GM19395 (cell line): ENCODE measurements at regions not wholly inside any gene's neighbourhood (a gene's known extent, or its start where the extent isn't known, plus 50 kb on each side); places are given as distances from the start of the nearest gene placed in this dataset.
A peak's percentile ranks its signal among the peaks of the same experiment; 100 is the strongest.

Source experiments
- ATAC-seq: cut with Tn5 transposase; IDR thresholded peaks from one replicate; pipeline ENCODE4 v1.9.1; 2021; ENCODE audit warnings: mild to moderate bottlenecking, moderate library complexity; ENCODE audit not compliant: unreplicated experiment

DNA sequence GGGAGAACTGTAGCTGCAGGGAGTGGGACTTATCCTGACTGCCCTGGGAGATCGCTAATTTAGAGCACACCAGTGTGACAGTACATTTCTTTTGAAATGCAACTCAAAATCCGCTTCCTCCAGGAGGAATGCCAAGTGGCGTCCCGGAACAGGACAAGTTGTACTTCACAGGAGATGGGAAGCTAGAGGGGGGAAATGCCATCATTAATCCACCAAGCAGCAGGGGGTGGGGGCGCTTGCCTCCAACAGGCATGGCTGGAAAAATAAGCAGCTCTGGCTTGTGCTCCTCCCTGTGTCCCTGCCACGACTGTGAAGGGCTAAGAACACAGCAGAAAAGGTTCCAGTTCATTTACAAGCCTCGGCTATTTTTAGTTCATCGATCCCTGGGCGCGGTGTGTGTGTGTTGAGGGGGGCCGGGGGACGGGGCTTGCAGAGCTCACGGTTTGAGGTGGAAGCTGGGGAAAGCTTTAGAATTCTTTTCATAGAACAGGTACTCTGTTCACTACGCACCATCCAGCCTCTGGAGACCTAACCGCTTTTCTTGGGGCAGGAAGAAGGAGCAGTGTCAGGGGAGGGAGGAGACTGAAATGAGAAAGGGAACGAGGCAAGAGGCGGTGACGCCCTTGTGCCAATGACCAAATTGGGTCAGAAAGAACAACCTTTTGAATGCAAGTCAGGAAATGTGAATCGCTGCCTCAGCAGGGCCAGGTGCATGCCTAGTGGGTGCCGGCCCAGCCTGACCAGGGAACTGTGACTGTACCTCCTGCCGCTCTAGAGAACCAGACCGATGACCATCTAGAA lies 51.8 kb upstream of the DGKG start:
- peak; percentile 51 for ATAC-seq

GRCh38 chr3:186411994-186412393 lies 50.0 kb upstream of the DGKG start:
- peak; percentile 65 for ATAC-seq
